Parathyroid adenoma (tissue), 2 donors: ENCODE measurements at regions not wholly inside any gene's neighbourhood (a gene's known extent, or its start where the extent isn't known, plus 50 kb on each side); places are given as distances from the start of the nearest gene placed in this dataset.

Source experiments
- H2AFZ ChIP-seq: fragments of 300-600 bp; sonication (generic); one replicate; pipeline ENCODE4 v1.7.0; 2017; ENCODE audit warnings: antibody characterized with exemption, mild to moderate bottlenecking
- H3K27ac ChIP-seq: fragments of 300-600 bp; sonication (generic); one replicate; pipeline ENCODE4 v1.7.0; 2017
- H3K27me3 ChIP-seq: fragments of 300-600 bp; sonication (generic); one replicate; pipeline ENCODE4 v1.7.0; 2017; ENCODE audit warnings: low read length; ENCODE audit not compliant: control insufficient read depth, insufficient read depth
- H3K36me3 ChIP-seq: fragments of 300-600 bp; sonication (generic); one replicate; pipeline ENCODE4 v1.7.0; 2017; ENCODE audit warnings: low read length; ENCODE audit not compliant: control insufficient read depth, insufficient read depth
- H3K4me1 ChIP-seq: fragments of 300-600 bp; sonication (generic); one replicate; pipeline ENCODE4 v1.7.0; 2017; ENCODE audit warnings: control low read depth
- H3K4me2 ChIP-seq: fragments of 300-600 bp; sonication (generic); one replicate; pipeline ENCODE4 v1.7.0; 2017; ENCODE audit warnings: low read length
- H3K4me3 ChIP-seq: fragments of 300-600 bp; sonication (generic); one replicate; pipeline ENCODE4 v1.7.0; 2017; ENCODE audit warnings: low read depth, low read length
- H3K79me2 ChIP-seq: fragments of 300-600 bp; sonication (generic); one replicate; pipeline ENCODE4 v1.7.0; 2017; ENCODE audit warnings: control low read depth
- H3K9ac ChIP-seq: fragments of 300-600 bp; sonication (generic); one replicate; pipeline ENCODE4 v1.7.0; 2017; ENCODE audit warnings: mild to moderate bottlenecking
- H3K9me3 ChIP-seq: fragments of 300-600 bp; sonication (generic); one replicate; pipeline ENCODE4 v1.7.0; 2017; ENCODE audit warnings: low read length; ENCODE audit not compliant: control insufficient read depth
- CTCF ChIP-seq: fragments of 300-600 bp; sonication (generic); IDR thresholded peaks from one replicate; pipeline ENCODE4 v1.7.0; 2017; ENCODE audit warnings: antibody characterized with exemption, mild to moderate bottlenecking
- donor health status: primary hyperparathyroidism.

DNA sequence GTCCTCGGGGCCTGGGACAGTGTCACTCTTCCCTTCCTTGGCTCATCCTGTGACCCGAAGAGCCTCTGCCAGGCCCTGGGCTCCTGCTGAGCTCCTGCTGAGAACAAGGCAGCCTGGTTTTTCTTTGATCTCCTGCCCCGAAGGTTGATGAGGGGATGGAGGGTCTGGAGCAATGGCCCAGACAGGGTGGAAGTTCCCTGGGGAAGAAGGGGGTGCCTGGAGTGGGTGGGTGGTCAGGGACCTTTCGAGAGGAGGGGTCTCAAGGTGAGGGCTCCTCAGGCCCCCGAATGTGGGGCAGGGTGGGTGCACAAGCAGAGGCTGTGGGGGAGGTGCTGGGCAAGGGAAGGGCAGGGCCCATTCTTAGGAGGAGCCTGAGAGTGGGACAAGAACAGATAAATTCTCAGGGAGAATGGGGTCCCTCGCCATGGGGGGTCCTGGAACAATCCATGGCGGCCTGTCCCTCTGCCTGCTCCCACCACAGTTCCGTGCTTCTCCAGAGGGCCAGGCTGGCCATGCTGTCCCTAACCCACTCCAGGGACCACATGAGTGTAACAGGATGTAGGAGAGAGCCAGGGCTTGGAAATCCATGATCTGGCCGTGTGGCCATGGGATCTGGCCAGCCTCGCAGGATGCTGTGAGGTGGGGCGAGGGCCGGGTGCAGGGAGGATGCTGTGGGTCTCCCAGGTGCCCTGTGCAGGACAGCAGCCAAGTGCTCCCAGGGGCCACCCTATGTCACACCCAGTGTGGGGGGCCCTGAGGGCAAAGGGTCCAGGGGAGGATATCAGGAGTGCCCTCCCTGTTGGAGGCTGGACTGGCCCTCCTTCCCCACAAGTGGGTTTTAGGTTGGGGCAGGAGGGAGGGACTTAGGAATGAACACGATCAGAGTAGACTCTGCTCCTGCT, 128.5 kb upstream of the LPCAT1 start:
- no peak overlapping the region for H3K27ac ChIP-seq
- no peak overlapping the region for H3K4me3 ChIP-seq
- no peaks in the 10 kb centered on the region for H3K27me3 ChIP-seq
- no peaks in the 10 kb centered on the region for H3K4me1 ChIP-seq
- no peak overlapping the region for H2AFZ ChIP-seq
- no peaks in the 10 kb centered on the region for H3K36me3 ChIP-seq
- TF ChIP-seq CTCF, result no peak
- H3K9ac ChIP-seq, result no peak overlapping the region
- H3K9me3 ChIP-seq, result no peaks in the 10 kb centered on the region
- no peaks in the 10 kb centered on the region for H3K79me2 ChIP-seq
- H3K4me2 ChIP-seq, result no peak overlapping the region

GRCh38 chr5:1651250-1651649, 127.5 kb upstream of the LPCAT1 start:
- Histone ChIP-seq H3K79me2 (no peaks in the 10 kb centered on the region), H3K9ac (no peak overlapping the region), H2AFZ (no peak overlapping the region), H3K4me3 (no peak overlapping the region), H3K9me3 (no peaks in the 10 kb centered on the region), H3K4me2 (no peak overlapping the region), H3K36me3 (no peaks in the 10 kb centered on the region), H3K27ac (no peak overlapping the region), H3K4me1 (no peaks in the 10 kb centered on the region), H3K27me3 (no peaks in the 10 kb centered on the region)
- no peak for TF ChIP-seq CTCF

- H3K27me3 ChIP-seq, result no peaks in the 10 kb centered on the region
- no peak overlapping the region for H3K4me2 ChIP-seq
- no peaks in the 10 kb centered on the region for H3K79me2 ChIP-seq
- no peak overlapping the region for H2AFZ ChIP-seq
- H3K9ac ChIP-seq, result no peak overlapping the region
- H3K27ac ChIP-seq, result no peak overlapping the region
- no peak for TF ChIP-seq CTCF
- H3K4me3 ChIP-seq, result no peak overlapping the region
- no peaks in the 10 kb centered on the region for H3K9me3 ChIP-seq
- H3K36me3 ChIP-seq, result no peaks in the 10 kb centered on the region
- no peaks in the 10 kb centered on the region for H3K4me1 ChIP-seq
These were observed 125.8 kb upstream of the LPCAT1 start for GRCh38 chr5:1649554-1649953.

- Histone ChIP-seq H2AFZ (no peak overlapping the region), H3K36me3 (no peaks in the 10 kb centered on the region), H3K4me3 (no peak overlapping the region), H3K4me1 (no peaks in the 10 kb centered on the region), H3K27me3 (no peaks in the 10 kb centered on the region), H3K4me2 (no peak overlapping the region), H3K79me2 (no peaks in the 10 kb centered on the region), H3K27ac (no peak overlapping the region), H3K9ac (no peak overlapping the region), H3K9me3 (no peaks in the 10 kb centered on the region)
- TF ChIP-seq CTCF, result no peak
These were observed 125.0 kb upstream of the LPCAT1 start for GRCh38 chr5:1648806-1649205.

DNA sequence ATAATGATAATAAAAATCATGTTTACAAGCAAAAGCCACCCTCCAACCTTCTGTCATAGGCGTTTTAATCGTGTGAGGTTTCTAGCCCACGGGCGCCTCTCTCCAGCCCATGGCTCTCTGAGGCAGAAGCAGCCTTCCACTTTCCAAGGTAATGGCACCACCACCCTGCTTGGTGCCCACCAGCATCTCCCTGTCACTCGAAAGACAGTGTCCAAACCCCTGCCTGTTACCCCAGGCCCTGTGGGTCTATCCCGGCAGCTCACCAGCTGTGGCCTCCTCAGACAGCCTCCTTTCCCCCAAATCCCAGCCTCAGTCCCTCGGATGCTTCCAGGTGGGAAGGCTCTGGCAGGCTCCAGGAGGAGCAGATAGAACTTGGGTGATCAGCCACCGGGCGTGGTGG, 123.8 kb upstream of the LPCAT1 start:
- Histone ChIP-seq H3K27me3 (peaks cover 5% of the 10 kb centered on the region), H3K4me2 (no peak overlapping the region), H3K36me3 (no peaks in the 10 kb centered on the region), H2AFZ (no peak overlapping the region), H3K79me2 (no peaks in the 10 kb centered on the region), H3K4me3 (no peak overlapping the region), H3K4me1 (no peaks in the 10 kb centered on the region), H3K27ac (no peak overlapping the region), H3K9ac (no peak overlapping the region), H3K9me3 (no peaks in the 10 kb centered on the region)
- no peak for TF ChIP-seq CTCF
